ENCODE measurements at regions not wholly inside any gene's neighbourhood (a gene's known extent, or its start where the extent isn't known, plus 50 kb on each side); places are given as distances from the start of the nearest gene placed in this dataset.
A peak's percentile ranks its signal among the peaks of the same experiment; 100 is the strongest.

DNA sequence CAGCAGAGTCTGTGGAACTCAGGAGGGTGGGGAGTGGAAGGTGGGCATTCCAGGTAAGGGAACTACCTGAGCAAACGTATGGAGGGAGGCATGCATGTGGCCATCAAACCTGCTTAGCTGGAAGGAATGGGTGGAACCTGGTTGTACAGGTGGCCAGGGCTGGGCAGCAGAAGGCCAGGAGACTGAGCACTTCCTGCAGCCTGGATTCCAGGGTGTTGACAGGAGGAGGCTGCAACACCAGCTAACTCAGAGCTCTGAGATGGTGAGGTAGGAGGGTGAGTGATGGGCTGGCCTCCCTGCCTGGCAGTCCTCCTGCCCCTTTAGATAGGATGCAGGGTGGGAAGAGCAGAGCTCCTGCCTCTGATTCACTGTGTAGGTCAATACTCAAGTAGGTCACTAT is 92.5 kb upstream of the CPEB4 start:
- H3K9me3 ChIP-seq, result no peaks in the 10 kb centered on the region
- 64 to 73% methylated on average over 1 of the region's 1 CpG for WGBS, 2 donors
- no peak overlapping the region for H3K27ac ChIP-seq
- H3K36me3 ChIP-seq, result no peaks in the 10 kb centered on the region
- no peak for DNase-seq
- H3K27me3 ChIP-seq, result no peaks in the 10 kb centered on the region
- intact Hi-C loops (cut with DNase I), result no loop called here
- ATAC-seq, result peak in 2 of 4 donors; percentile 13 to 31
- TF ChIP-seq, protein P1, sequence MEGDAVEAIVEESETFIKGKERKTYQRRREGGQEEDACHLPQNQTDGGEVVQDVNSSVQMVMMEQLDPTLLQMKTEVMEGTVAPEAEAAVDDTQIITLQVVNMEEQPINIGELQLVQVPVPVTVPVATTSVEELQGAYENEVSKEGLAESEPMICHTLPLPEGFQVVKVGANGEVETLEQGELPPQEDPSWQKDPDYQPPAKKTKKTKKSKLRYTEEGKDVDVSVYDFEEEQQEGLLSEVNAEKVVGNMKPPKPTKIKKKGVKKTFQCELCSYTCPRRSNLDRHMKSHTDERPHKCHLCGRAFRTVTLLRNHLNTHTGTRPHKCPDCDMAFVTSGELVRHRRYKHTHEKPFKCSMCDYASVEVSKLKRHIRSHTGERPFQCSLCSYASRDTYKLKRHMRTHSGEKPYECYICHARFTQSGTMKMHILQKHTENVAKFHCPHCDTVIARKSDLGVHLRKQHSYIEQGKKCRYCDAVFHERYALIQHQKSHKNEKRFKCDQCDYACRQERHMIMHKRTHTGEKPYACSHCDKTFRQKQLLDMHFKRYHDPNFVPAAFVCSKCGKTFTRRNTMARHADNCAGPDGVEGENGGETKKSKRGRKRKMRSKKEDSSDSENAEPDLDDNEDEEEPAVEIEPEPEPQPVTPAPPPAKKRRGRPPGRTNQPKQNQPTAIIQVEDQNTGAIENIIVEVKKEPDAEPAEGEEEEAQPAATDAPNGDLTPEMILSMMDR (IDR thresholded peaks at IDR 0.05), result no peak
- FAIRE-seq, result no peak
- H3K4me3 ChIP-seq, result no peak overlapping the region
- no peaks in the 10 kb centered on the region for H3K4me1 ChIP-seq

DNA sequence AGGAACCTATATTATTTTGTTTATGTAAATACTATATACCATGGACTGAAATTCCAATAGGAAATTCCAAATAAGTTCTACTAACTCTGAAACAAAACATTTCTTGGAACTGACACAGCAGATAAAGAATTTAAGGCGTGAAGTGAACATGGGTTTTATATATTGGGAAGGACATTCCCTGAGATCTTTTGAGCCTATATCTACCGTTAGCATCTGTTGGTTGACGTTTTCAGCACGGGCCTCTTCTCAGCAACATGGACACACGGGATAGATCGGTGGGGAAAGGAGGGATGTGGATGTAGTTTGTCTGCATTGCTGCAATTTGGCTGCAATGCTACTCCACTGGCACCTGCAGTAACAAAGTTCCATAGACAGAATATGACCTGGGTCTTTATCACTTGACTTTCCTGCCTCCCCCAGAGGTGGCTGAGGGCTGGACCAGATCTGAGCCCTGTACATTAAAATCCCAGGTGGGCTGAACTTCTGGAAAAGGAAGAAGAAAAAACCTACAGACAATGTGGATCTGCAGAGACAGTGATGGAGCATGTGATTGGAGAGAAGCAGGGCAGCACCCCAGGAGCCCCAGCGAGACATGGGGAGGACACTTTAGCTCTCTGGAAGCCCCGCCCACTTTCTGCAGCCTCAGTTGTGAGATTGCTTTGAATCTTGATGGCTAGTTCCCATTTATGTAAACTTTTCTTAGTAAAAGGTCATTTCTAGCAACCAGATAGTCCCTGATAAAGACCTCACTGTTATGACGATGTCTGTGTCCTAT is 91.2 kb upstream of the CPEB4 start:
- no peak for FAIRE-seq
- Histone ChIP-seq H3K27me3 (no peaks in the 10 kb centered on the region), H3K27ac (no peak overlapping the region), H3K9me3 (no peaks in the 10 kb centered on the region), H3K4me3 (no peak overlapping the region), H3K36me3 (no peaks in the 10 kb centered on the region), H3K4me1 (no peaks in the 10 kb centered on the region)
- 74 to 81% methylated on average over 9 of the region's 9 CpGs for WGBS, 2 donors
- no peak for ATAC-seq
- intact Hi-C loops (cut with DNase I), result no loop called here
- TF ChIP-seq, protein P1 (IDR thresholded peaks at IDR 0.05), result no peak
- no peak for DNase-seq

DNA sequence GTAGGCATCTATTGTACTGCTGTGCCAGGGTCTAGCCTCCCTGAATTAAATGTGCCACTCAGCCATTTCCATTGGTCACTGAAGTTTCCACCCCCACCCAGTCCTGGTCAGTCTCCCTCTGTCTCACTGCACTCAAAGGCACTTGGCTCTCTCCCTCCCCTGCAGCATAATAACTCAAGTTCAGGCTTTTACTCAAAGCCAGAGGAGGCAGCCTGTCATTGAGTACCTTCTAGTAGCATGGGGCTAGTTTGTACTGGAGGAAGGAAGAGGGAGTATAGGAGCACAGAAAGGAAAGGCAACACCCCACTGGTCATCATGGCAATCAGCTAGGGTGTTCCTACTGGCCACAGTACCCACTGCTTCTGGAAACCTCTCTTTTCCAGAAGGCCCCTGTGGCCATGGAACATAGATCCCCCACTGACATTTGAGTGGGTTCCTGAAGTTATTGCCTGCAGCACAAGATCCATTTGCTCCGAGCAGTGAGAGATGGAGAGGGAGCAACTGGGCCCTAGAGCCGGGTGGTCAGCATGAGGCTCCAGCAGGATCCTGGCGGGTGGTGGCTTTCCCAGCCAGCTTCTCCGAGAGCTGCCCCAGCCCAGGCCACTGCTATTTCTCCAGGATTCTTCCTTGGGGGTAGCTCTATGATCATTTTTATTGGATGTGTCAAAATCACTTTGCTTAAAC is 89.9 kb upstream of the CPEB4 start:
- DNase-seq, result no peak
- H3K9me3 ChIP-seq, result no peaks in the 10 kb centered on the region
- TF ChIP-seq, protein P1 (IDR thresholded peaks at IDR 0.05), result no peak
- no peaks in the 10 kb centered on the region for H3K4me1 ChIP-seq
- no peak for FAIRE-seq
- 86 to 94% methylated on average over 4 of the region's 4 CpGs for WGBS, 2 donors
- H3K36me3 ChIP-seq, result no peaks in the 10 kb centered on the region
- no peak overlapping the region for H3K27ac ChIP-seq
- H3K27me3 ChIP-seq, result no peaks in the 10 kb centered on the region
- no peak overlapping the region for H3K4me3 ChIP-seq
- no peak for ATAC-seq
- intact Hi-C loops (cut with DNase I), result no loop called here

DNA sequence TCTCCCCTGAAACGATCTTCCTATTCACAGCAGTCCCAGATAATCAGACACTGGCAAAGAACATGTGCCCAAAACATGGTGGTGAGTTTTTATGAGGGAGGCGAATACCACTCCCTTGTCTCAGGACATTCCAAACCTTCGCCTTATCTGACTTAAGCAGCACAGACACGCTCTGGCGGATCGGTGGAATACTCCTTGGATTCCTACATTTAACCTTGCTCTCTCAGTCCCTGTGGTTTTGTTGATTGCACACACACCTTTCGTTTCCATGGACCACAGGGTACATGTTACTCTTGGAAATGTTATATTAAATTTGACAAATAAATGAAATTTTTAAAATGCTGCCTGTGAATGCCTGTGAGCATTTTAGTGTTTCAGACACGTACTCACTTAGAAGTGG is 87.8 kb upstream of the CPEB4 start:
- DNase-seq (no peak), FAIRE-seq (no peak), ATAC-seq (no peak)
- Histone ChIP-seq H3K4me3 (no peak overlapping the region), H3K36me3 (no peaks in the 10 kb centered on the region), H3K9me3 (no peaks in the 10 kb centered on the region), H3K27ac (no peak overlapping the region), H3K27me3 (no peaks in the 10 kb centered on the region), H3K4me1 (no peaks in the 10 kb centered on the region)
- TF ChIP-seq, protein P1 (IDR thresholded peaks at IDR 0.05), result no peak
- intact Hi-C loops (cut with DNase I), result no loop called here
- WGBS, 2 donors, result 90 to 95% methylated on average over 8 of the region's 8 CpGs

DNA sequence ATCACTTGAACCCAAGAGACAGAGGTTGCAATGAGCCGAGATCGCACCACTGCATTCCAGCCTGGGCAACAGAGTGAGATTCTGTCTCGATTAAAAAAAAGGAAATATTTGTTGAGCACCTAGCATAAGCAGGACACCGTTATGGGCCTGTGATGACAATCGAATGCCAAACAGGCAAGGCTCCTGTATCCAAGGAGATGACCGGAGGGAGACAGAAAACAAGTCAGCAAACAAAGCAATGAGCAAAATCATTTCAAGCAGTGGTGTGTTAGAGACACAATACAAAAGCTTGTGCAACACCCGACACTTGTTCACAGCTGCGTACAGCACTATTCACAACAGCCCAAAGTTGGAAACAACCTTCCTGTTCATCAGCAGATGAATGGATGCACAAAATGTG is 87.1 kb upstream of the CPEB4 start:
- H3K4me1 ChIP-seq, result no peaks in the 10 kb centered on the region
- H3K27ac ChIP-seq, result no peak overlapping the region
- intact Hi-C loops (cut with DNase I), result no loop called here
- no peak overlapping the region for H3K4me3 ChIP-seq
- H3K27me3 ChIP-seq, result no peaks in the 10 kb centered on the region
- TF ChIP-seq, protein P1 (IDR thresholded peaks at IDR 0.05), result no peak
- FAIRE-seq, result no peak
- H3K9me3 ChIP-seq, result no peaks in the 10 kb centered on the region
- WGBS, 2 donors, result 91 to 94% methylated on average over 8 of the region's 8 CpGs
- DNase-seq, result no peak
- ATAC-seq, result no peak
- no peaks in the 10 kb centered on the region for H3K36me3 ChIP-seq
